H1 (cell line): ENCODE measurements at regions not wholly inside any gene's neighbourhood (a gene's known extent, or its start where the extent isn't known, plus 50 kb on each side); places are given as distances from the start of the nearest gene placed in this dataset.

Source experiments
- CHD2 ChIP-seq: IDR thresholded peaks from 2 replicates; pipeline ENCODE4 v1.6.1; 2012; ENCODE audit warnings: low read length, improper control_type of control experiment
- POU5F1 ChIP-seq: IDR thresholded peaks from 2 replicates; pipeline ENCODE4 v1.6.1; 2011; ENCODE audit warnings: low read depth, mild to moderate bottlenecking, low read length, moderate library complexity
- YY1 ChIP-seq: IDR thresholded peaks from 2 replicates; pipeline ENCODE4 v1.6.1; 2011; ENCODE audit warnings: low read depth, mild to moderate bottlenecking, low read length

- TF ChIP-seq YY1 = no peak
- no peak for TF ChIP-seq CHD2
- TF ChIP-seq POU5F1 = no peak
- TF ChIP-seq, all 59 proteins: peak for 0
Measured at GRCh38 chr16:20203272-20203671, 124.0 kb downstream of the GP2 start (continued).
